Endodermal cell (in vitro differentiated cells): ENCODE measurements at regions not wholly inside any gene's neighbourhood (a gene's known extent, or its start where the extent isn't known, plus 50 kb on each side); places are given as distances from the start of the nearest gene placed in this dataset.

Source experiments
- DNase-seq: peaks from one replicate; pipeline ENCODE4 v3.0.0-alpha.2; 2017
- H3K27ac ChIP-seq: 2 replicates; pipeline ENCODE4 v1.5.1; 2013; ENCODE audit warnings: mild to moderate bottlenecking, low read depth, low read length, moderate library complexity
- H3K27me3 ChIP-seq: 2 replicates; pipeline ENCODE4 v1.6.1; 2013; ENCODE audit warnings: mild to moderate bottlenecking, low read length, moderate library complexity; ENCODE audit not compliant: insufficient read depth, control insufficient read depth, poor library complexity, severe bottlenecking
- H3K36me3 ChIP-seq: 2 replicates; pipeline ENCODE4 v1.7.0; 2013; ENCODE audit warnings: mild to moderate bottlenecking, low read length, moderate library complexity; ENCODE audit not compliant: control insufficient read depth, insufficient read depth
- H3K4me1 ChIP-seq: one replicate; pipeline ENCODE4 v1.7.0; 2013; ENCODE audit warnings: low read length; ENCODE audit not compliant: control insufficient read depth, insufficient read depth
- H3K4me3 ChIP-seq: 2 replicates; pipeline ENCODE4 v1.5.1; 2013; ENCODE audit warnings: mild to moderate bottlenecking, low read length, moderate library complexity
- H3K9ac ChIP-seq: 2 replicates; pipeline ENCODE4 v1.6.1; 2013; ENCODE audit warnings: mild to moderate bottlenecking, low read length, moderate library complexity; ENCODE audit not compliant: poor library complexity, severe bottlenecking; ENCODE audit errors: extremely low read depth
- H3K9me3 ChIP-seq: 2 replicates; pipeline ENCODE4 v1.6.1; 2013; ENCODE audit warnings: mild to moderate bottlenecking, low read length, moderate library complexity; ENCODE audit not compliant: control insufficient read depth
- H3K27ac Mint-ChIP-seq: 2 replicates; pipeline ENCODE4 v1.8.0; 2020; ENCODE audit warnings: mixed read lengths
- H3K27me3 Mint-ChIP-seq: 2 replicates; pipeline ENCODE4 v1.8.0; 2021; ENCODE audit warnings: mild to moderate bottlenecking, mixed read lengths; ENCODE audit not compliant: insufficient read depth
- H3K36me3 Mint-ChIP-seq: 2 replicates; pipeline ENCODE4 v1.8.0; 2020; ENCODE audit warnings: low read depth, mixed read lengths
- H3K4me1 Mint-ChIP-seq: 2 replicates; pipeline ENCODE4 v1.8.0; 2020; ENCODE audit warnings: mixed read lengths
- H3K4me3 Mint-ChIP-seq: 2 replicates; pipeline ENCODE4 v1.8.0; 2020; ENCODE audit warnings: mild to moderate bottlenecking, moderate library complexity, mixed read lengths
- H3K9me3 Mint-ChIP-seq: 2 replicates; pipeline ENCODE4 v1.8.0; 2020; ENCODE audit warnings: mild to moderate bottlenecking, mixed read lengths
- WGBS, 2 experiments: methylation state at CpG; one replicate each; pipeline versions ENCODE4 v1.1.5 to v1.1.7; 2013; ENCODE audit warnings: missing lambda C conversion rate in 2 of 2, mixed read lengths in 1 of 2; ENCODE audit not compliant: insufficient coverage in 1 of 2, insufficient read length in 1 of 2; 5-methylcytosine and 5-hydroxymethylcytosine counted together
- TF ChIP-seq, protein P1 (sequence below): fragments of 200-600 bp; sonication (generic); conservative IDR thresholded peaks from 2 replicates; pipeline ENCODE4 v1.5.0; 2021; ENCODE audit warnings: antibody characterized with exemption, mild to moderate bottlenecking

DNA sequence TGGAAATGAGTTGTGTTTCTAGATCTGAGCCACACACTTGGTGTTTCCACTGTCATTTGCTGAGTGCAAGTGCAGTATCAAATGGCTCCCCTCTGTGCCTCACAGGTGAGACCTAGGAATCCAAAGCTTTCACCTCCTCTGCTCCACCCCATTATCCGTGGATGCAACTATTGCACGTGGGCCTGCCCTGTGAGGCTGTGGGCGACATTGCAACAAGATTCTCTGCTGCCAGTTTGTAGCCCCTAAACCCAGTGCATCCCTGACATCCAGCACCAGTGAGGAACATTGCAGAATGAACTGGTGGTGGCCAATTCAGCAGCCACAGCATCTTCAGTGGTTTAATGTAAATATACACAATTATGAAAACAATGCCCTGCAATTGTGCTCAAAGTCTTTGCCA lies 115.0 kb upstream of the FOXA2 start:
- Histone ChIP-seq H3K9me3 (peaks cover 17% of the 10 kb centered on the region), H3K4me3 (no peak overlapping the region), H3K4me1 (no peaks in the 10 kb centered on the region), H3K36me3 (no peaks in the 10 kb centered on the region), H3K27ac (no peak overlapping the region), H3K27me3 (no peaks in the 10 kb centered on the region), H3K9ac (no peak overlapping the region)
- no peak for DNase-seq
- H3K27me3 Mint-ChIP-seq: no peaks in the 10 kb centered on the region
- H3K27ac Mint-ChIP-seq: no peak overlapping the region
- H3K9me3 Mint-ChIP-seq: peaks cover 17% of the 10 kb centered on the region
- H3K4me3 Mint-ChIP-seq: no peak overlapping the region
- peaks cover 4% of the 10 kb centered on the region for H3K36me3 Mint-ChIP-seq
- peaks cover 14% of the 10 kb centered on the region for H3K4me1 Mint-ChIP-seq
- TF ChIP-seq, protein P1, sequence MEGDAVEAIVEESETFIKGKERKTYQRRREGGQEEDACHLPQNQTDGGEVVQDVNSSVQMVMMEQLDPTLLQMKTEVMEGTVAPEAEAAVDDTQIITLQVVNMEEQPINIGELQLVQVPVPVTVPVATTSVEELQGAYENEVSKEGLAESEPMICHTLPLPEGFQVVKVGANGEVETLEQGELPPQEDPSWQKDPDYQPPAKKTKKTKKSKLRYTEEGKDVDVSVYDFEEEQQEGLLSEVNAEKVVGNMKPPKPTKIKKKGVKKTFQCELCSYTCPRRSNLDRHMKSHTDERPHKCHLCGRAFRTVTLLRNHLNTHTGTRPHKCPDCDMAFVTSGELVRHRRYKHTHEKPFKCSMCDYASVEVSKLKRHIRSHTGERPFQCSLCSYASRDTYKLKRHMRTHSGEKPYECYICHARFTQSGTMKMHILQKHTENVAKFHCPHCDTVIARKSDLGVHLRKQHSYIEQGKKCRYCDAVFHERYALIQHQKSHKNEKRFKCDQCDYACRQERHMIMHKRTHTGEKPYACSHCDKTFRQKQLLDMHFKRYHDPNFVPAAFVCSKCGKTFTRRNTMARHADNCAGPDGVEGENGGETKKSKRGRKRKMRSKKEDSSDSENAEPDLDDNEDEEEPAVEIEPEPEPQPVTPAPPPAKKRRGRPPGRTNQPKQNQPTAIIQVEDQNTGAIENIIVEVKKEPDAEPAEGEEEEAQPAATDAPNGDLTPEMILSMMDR: no peak
- 87 to 100% methylated on average over 1 to 3 of the region's 3 CpGs for whole genome bisulfite sequencing, 2 experiments

DNA sequence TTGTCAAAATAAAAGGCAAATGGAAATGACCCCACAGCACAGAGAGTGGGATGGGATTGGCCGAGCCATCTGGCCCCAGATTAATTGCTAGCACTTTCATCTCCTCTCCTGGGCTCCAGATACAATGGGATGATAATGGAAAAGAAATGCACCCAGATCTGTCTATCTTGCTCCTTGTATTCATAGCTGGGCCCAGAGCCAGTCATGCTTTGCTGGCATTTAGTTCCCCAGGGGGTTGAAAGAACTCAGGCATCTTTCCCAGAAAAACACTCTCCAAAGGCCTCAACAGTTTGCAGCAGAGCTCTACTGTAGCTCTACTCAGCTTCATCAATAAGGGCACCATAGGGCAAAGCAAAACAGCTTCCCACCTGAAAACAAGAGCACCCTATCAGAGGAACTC lies 116.0 kb upstream of the FOXA2 start:
- Mint-ChIP-seq H3K36me3 (peaks cover 4% of the 10 kb centered on the region), H3K27me3 (no peaks in the 10 kb centered on the region), H3K27ac (no peak overlapping the region), H3K9me3 (peaks cover 25% of the 10 kb centered on the region), H3K4me1 (peaks cover 14% of the 10 kb centered on the region), H3K4me3 (no peak overlapping the region)
- Histone ChIP-seq H3K36me3 (no peaks in the 10 kb centered on the region), H3K9ac (no peak overlapping the region), H3K4me3 (no peak overlapping the region), H3K27ac (no peak overlapping the region), H3K27me3 (no peaks in the 10 kb centered on the region), H3K4me1 (no peaks in the 10 kb centered on the region), H3K9me3 (peaks cover 25% of the 10 kb centered on the region)
- WGBS, 2 experiments: 78 to 88% methylated on average over 1 of the region's 1 CpG
- no peak for DNase-seq
- TF ChIP-seq, protein P1: no peak

DNA sequence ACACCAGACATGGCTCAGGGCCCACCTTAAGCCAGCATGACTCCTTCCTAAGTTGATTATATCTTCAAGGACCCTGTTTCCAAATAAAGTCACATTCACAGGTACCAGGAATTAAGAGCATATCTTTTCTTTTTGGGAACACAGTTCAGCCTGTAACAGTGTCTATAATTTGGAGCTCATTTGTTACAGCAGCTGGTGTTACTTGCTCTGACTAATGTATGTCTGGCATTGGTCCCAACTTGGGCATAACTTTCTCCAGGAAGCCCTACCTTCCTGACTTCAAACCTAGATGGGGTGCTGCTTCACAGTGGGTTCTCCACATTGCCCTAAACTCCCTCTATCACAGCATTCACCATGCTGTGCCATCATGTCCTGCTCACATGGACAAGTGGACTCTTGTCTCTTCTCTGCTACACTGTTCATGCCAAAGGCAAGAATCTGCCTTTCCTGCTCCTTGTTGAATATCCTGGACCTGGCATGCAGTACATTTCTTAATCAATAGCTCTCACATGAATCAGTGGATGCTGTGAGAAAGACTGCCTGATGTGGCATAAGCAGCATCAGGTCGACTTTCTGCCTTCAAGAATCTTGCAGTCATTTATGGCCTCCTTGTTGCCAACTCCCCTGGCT lies 117.4 kb upstream of the FOXA2 start:
- WGBS, 2 experiments: 84 to 86% methylated on average over 1 of the region's 1 CpG
- DNase-seq: no peak
- H3K9me3 ChIP-seq: peaks cover 25% of the 10 kb centered on the region
- no peak overlapping the region for H3K9ac ChIP-seq
- Mint-ChIP-seq H3K27ac (no peak overlapping the region), H3K27me3 (no peaks in the 10 kb centered on the region), H3K4me1 (peaks cover 14% of the 10 kb centered on the region), H3K36me3 (peaks cover 4% of the 10 kb centered on the region), H3K4me3 (no peak overlapping the region), H3K9me3 (peaks cover 30% of the 10 kb centered on the region)
- H3K27me3 ChIP-seq: no peaks in the 10 kb centered on the region
- H3K4me1 ChIP-seq: no peaks in the 10 kb centered on the region
- H3K4me3 ChIP-seq: no peak overlapping the region
- no peak overlapping the region for H3K27ac ChIP-seq
- TF ChIP-seq, protein P1: no peak
- H3K36me3 ChIP-seq: no peaks in the 10 kb centered on the region
